Epithelial cell of esophagus (primary cell): ENCODE measurements at regions not wholly inside any gene's neighbourhood (a gene's known extent, or its start where the extent isn't known, plus 50 kb on each side); places are given as distances from the start of the nearest gene placed in this dataset.
"Not testable (repeated sequence)": the region's sequence is repeated elsewhere in the genome, so short reads cannot be mapped to it uniquely, and the experiment has no call there.

Experiments
- DNase-seq: peaks from one replicate; pipeline ENCODE4 v3.0.0; 2010; ENCODE audit warnings: low read depth
- H3K4me3 ChIP-seq: 2 replicates; pipeline ENCODE4 v1.5.1; 2011; ENCODE audit warnings: mild to moderate bottlenecking, low read length, control low read depth
- CTCF ChIP-seq: IDR thresholded peaks from 2 replicates; pipeline ENCODE4 v1.5.1; 2011; ENCODE audit warnings: low read depth, mild to moderate bottlenecking, low read length, control low read depth, inconsistent platforms; ENCODE audit not compliant: insufficient read depth; ENCODE audit errors: missing control alignments

DNA sequence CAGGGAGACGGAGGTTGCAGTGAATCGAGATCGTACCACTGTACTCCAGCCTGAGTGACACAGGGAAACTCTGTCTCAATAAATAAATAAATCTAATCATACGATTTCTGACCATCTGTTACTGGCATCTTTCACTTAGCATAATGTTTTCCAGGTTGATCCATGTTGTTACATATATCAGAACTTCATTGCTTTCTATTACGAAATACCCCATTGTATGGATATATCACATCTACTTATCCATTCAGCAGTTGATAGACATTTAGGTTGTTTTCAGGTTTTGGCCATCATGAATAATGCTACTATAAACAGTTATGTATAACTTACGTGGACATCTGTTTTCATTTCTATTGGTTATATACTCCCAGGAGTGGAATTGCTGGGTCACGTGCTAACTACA is 303.9 kb downstream of the PAX3 start:
- no peak for DNase-seq
- no peak for TF ChIP-seq CTCF
- H3K4me3 ChIP-seq: no peak overlapping the region

DNA sequence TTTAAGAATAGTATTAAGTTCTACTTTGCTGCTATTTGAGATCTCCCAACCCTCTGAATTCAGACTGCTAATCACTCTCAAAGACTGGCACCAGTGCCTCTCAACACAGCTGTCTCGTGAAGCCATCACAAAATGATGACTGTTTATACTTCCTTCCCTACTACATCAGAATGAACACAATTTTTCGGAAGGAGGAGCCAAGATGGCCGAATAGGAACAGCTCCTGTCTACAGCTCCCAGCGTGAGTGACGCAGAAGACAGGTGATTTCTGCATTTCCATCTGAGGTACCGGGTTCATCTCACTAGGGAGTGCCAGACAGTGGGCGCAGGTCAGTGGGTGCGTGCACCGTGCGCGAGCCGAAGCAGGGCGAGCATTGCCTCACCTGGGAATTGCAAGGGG is 314.4 kb downstream of the PAX3 start:
- DNase-seq, H3K4me3 ChIP-seq: not testable (repeated sequence)

DNA sequence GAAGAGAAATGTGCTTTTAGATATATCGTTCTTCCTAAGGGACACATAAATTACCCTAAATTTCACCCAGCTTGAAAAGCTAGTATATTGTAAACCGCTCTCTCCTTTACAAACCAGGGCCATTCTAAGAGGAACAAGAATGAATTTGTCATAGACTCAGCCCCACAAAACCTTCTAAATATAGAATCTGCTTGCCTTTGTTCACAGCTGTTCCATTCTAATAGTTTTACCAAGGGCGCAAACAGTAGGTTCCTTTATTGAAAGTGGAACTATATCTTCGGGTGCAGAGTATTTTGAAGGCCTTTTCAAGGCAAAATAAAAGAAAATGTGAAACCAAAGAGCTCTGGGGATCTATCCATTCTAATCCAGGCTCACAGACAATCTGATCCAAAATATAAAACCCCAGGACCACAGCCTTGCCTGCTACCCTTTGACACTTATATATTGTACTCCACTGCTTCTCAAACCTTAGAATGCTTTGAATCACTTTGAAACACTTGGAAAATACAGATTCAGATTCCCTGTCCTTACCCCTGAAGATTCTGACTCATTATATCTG is 316.8 kb downstream of the PAX3 start:
- no peak for TF ChIP-seq CTCF
- no peak for DNase-seq
- H3K4me3 ChIP-seq: no peak overlapping the region

DNA sequence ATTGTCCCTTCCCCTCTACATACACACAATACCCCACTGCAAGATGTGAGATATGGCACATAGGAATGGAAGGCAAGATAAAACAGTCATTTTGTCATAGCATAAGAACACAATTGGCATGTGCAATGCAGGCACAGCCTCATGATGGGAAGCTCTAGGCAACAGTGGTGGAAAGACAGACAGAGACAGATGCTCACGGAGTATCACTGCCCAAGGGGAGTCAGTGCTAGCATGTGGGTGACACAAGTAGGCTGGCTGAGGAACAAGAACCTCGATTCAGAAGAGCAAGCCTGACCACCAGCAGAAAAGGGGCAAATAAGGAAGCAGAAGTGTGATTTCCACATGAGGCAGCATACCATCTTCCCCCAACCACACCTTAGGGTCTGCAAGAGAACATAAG is 323.6 kb downstream of the PAX3 start:
- TF ChIP-seq CTCF: no peak
- no peak overlapping the region for H3K4me3 ChIP-seq
- no peak for DNase-seq

DNA sequence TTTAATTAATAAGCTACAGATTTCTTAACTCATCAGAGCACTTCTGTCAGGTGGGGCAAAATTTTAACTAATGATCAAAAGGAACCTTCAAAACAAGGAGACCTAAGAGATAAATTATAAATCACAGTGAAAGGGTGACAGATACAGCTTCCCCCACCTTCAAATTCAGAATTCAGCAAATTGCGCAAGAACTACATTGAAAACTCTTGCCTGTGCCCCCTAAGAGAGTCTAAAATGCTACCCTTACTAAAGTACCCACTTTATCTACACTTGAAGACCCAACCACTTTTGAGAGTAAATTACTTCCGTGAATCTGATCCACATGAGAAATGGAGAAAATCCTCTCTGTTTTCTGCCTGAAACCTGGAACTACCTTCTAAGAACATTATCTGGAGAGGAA is 324.9 kb downstream of the PAX3 start:
- H3K4me3 ChIP-seq: no peak overlapping the region
- TF ChIP-seq CTCF: no peak
- DNase-seq: no peak

GRCh38 chr2:221973502-221973901 is 325.3 kb downstream of the PAX3 start:
- no peak for DNase-seq
- no peak for TF ChIP-seq CTCF
- no peak overlapping the region for H3K4me3 ChIP-seq

DNA sequence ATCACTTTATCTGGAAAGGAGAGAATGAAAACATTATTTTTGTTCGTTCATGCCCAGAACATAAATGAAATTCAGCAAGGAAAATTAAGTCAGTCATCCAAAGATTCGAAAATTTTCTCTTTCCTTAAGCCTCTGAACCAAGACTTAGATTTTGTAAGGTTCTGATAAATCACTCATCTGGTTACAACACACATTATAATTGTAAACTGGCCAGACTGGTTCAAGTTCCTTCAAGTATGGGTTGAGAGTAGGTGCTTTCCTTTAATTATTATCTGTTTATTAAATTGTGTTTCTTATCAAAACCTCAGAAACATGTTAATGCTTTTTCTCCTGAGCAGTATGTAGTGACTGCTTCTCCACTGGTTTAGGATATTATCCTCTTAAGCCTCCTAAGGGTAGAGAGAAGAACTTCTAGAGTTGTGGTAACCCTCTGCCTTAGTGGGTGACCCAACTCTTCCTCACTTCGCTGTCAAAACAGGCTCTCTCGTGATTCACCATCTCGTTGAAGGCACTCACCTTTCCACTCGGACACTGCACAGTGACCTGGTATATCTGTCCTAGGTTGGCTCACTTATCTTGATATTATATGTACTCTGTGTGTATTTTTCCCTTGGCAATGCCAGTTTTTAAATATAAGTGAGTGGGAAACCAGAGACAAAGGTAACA is 325.9 kb downstream of the PAX3 start:
- DNase-seq: peak; percentile 71
- no peak for TF ChIP-seq CTCF
- H3K4me3 ChIP-seq: no peak overlapping the region
